HPDE6-E6E7 (cell line): ENCODE measurements at regions not wholly inside any gene's neighbourhood (a gene's known extent, or its start where the extent isn't known, plus 50 kb on each side); places are given as distances from the start of the nearest gene placed in this dataset.
"Not testable (repeated sequence)": the region's sequence is repeated elsewhere in the genome, so short reads cannot be mapped to it uniquely, and the experiment has no call there.

Experiments
- DNase-seq: peaks from one replicate; pipeline ENCODE4 v3.0.0; 2011; ENCODE audit warnings: missing footprints; ENCODE audit errors: extremely low spot score

- peak; percentile 94 for DNase-seq
Measured at GRCh38 chr20:53773792-53774401, 180.3 kb upstream of the ZNF217 start.

- DNase-seq: not testable (repeated sequence)
Measured at GRCh38 chr20:53773066-53773791, 179.6 kb upstream of the ZNF217 start.

GRCh38 chr20:53769041-53769440 is 175.4 kb upstream of the ZNF217 start:
- no peak for DNase-seq

- DNase-seq: no peak
Measured at GRCh38 chr20:53768329-53768728, 174.7 kb upstream of the ZNF217 start.

GRCh38 chr20:53767206-53767930 is 173.7 kb upstream of the ZNF217 start:
- no peak for DNase-seq

- DNase-seq: no peak
Measured at GRCh38 chr20:53764415-53764800, 170.8 kb upstream of the ZNF217 start.

- no peak for DNase-seq
Measured at GRCh38 chr20:53763707-53764414, 170.2 kb upstream of the ZNF217 start.

GRCh38 chr20:53762423-53762798 is 168.8 kb upstream of the ZNF217 start:
- not testable (repeated sequence) for DNase-seq

- DNase-seq: no peak
Measured at GRCh38 chr20:53760025-53760441, 166.4 kb upstream of the ZNF217 start.

- no peak for DNase-seq
Measured at GRCh38 chr20:53757472-53757913, 163.9 kb upstream of the ZNF217 start.

GRCh38 chr20:53755733-53756531 is 162.3 kb upstream of the ZNF217 start:
- DNase-seq: no peak

GRCh38 chr20:53753880-53754459 is 160.3 kb upstream of the ZNF217 start:
- no peak for DNase-seq

- peak; percentile 73 for DNase-seq
Measured at GRCh38 chr20:53752971-53753879, 159.6 kb upstream of the ZNF217 start.

- no peak for DNase-seq
Measured at GRCh38 chr20:53752583-53752970, 158.9 kb upstream of the ZNF217 start.

- DNase-seq: no peak
Measured at GRCh38 chr20:53751620-53752318, 158.1 kb upstream of the ZNF217 start.

- DNase-seq: no peak
Measured at GRCh38 chr20:53750827-53751619, 157.4 kb upstream of the ZNF217 start.

- DNase-seq: no peak
Measured at GRCh38 chr20:53749499-53749898, 155.9 kb upstream of the ZNF217 start.

GRCh38 chr20:53748821-53749421 is 155.3 kb upstream of the ZNF217 start:
- DNase-seq: no peak
